ENCODE measurements at regions not wholly inside any gene's neighbourhood (a gene's known extent, or its start where the extent isn't known, plus 50 kb on each side); places are given as distances from the start of the nearest gene placed in this dataset.

- DNase-seq (ENCODE audit: low read depth) = no peak
- no peak for TF ChIP-seq CTCF (IDR thresholded peaks at IDR 0.05; ENCODE audit: control insufficient read depth, insufficient read depth, low read depth, low read length, missing control alignments)
Measured at GRCh38 chr6:8192597-8192996, 90.2 kb upstream of the EEF1E1 start.

GRCh38 chr6:8192067-8192466, 89.7 kb upstream of the EEF1E1 start:
- no peak overlapping the region for H3K4me3 ChIP-seq (ENCODE audit: control insufficient read depth, low read depth, low read length)
- TF ChIP-seq CTCF (IDR thresholded peaks at IDR 0.05; ENCODE audit: control insufficient read depth, insufficient read depth, low read depth, low read length, missing control alignments) = no peak
- no peak for DNase-seq (ENCODE audit: low read depth)

More at GRCh38 chr6:8192597-8192996, 90.2 kb upstream of the EEF1E1 start:
- H3K4me3 ChIP-seq (ENCODE audit: control insufficient read depth, low read depth, low read length) = no peak overlapping the region

GRCh38 chr6:8191629-8192028, 89.3 kb upstream of the EEF1E1 start:
- no peak overlapping the region for H3K4me3 ChIP-seq (ENCODE audit: control insufficient read depth, low read depth, low read length)
- no peak for DNase-seq (ENCODE audit: low read depth)
- TF ChIP-seq CTCF (IDR thresholded peaks at IDR 0.05; ENCODE audit: control insufficient read depth, insufficient read depth, low read depth, low read length, missing control alignments) = no peak

- no peak overlapping the region for H3K4me3 ChIP-seq (ENCODE audit: control insufficient read depth, low read depth, low read length)
- DNase-seq (ENCODE audit: low read depth) = no peak
- no peak for TF ChIP-seq CTCF (IDR thresholded peaks at IDR 0.05; ENCODE audit: control insufficient read depth, insufficient read depth, low read depth, low read length, missing control alignments)
Measured at GRCh38 chr6:8187209-8187608, 84.9 kb upstream of the EEF1E1 start.

GRCh38 chr6:8182902-8183665, 80.7 kb upstream of the EEF1E1 start:
- DNase-seq (ENCODE audit: low read depth) = no peak
- no peak for TF ChIP-seq CTCF (IDR thresholded peaks at IDR 0.05; ENCODE audit: control insufficient read depth, insufficient read depth, low read depth, low read length, missing control alignments)
- no peak overlapping the region for H3K4me3 ChIP-seq (ENCODE audit: control insufficient read depth, low read depth, low read length)

GRCh38 chr6:8181951-8182845, 79.8 kb upstream of the EEF1E1 start:
- no peak overlapping the region for H3K4me3 ChIP-seq (ENCODE audit: control insufficient read depth, low read depth, low read length)
- no peak for DNase-seq (ENCODE audit: low read depth)
- TF ChIP-seq CTCF (IDR thresholded peaks at IDR 0.05; ENCODE audit: control insufficient read depth, insufficient read depth, low read depth, low read length, missing control alignments) = no peak

Measured in AG09309 (cell line).